A172 (cell line): ENCODE measurements at regions not wholly inside any gene's neighbourhood (a gene's known extent, or its start where the extent isn't known, plus 50 kb on each side); places are given as distances from the start of the nearest gene placed in this dataset.
A peak's percentile ranks its signal among the peaks of the same experiment; 100 is the strongest.

ENCODE experiments used
- DNase-seq: peaks from one replicate; pipeline ENCODE4 v3.0.0-alpha.2; 2015; ENCODE audit warnings: low spot score

DNA sequence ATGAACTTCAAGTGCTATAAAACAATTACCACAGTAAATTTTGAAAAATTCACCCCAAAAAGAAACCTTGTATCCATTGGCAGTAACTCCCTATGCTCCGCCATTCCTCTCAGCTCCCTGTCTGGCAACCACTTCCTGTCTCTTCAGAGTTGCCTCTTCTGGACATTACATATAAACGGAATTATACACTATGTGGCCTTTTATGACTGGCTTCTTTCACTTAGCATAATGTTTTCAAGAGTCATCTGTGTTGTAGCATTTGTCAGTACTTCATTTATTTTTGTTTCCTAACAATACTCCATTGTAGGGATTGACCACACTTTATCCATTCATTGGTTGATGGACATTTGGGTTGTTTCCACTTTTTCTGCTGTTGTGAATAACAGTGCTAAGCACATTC is 50.1 kb downstream of the CEP43 start:
- no peak for DNase-seq

DNA sequence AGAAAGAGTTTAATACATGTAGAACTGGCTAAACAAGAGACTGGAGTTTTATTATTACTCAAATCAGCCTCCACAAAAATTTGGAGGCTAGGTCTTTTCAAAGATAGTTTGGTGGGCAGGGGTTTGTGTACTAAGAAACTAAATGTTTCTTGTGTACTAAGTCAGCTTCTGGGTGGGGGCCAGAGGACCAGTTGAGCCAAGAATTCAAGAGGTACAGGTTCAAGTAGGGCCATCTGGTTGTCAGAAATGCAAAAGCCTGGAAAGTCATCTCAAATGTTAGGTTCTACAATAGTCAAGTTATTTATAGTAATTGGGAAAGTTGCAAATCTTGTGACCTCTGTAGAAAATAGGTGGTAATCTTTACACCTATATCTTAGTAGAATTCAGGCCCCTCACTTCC is 51.7 kb downstream of the CEP43 start:
- no peak for DNase-seq

DNA sequence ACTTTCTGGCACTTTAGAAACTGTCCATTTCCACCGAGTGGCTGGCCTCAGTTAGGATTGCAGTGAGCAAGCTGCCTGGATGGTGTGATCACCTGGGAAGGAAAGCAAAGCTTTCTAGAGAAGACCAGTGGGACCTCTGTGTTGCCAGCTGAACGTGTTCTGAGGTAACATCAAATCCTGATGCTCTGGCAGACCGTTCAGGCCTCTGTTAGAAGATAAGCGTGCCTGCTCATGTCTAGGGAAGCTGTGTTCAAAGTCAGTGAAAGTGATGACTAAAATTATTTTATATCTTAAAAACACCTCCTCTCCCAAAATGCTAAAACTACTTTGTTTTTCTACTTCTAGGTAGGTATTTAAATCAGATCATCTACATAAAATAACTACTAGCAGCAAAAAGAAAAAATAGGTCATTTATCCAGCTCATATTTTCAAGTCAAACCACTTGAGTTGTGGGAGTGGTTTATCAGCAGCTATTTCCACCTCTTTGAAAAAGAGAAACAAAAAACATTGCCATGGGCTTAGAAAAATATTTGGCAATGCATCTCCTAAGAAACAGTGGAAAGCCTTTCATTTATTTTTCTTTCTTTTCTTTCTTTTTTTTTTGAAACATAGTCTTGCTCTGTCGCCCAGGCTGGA is 54.8 kb downstream of the CEP43 start:
- DNase-seq: no peak

DNA sequence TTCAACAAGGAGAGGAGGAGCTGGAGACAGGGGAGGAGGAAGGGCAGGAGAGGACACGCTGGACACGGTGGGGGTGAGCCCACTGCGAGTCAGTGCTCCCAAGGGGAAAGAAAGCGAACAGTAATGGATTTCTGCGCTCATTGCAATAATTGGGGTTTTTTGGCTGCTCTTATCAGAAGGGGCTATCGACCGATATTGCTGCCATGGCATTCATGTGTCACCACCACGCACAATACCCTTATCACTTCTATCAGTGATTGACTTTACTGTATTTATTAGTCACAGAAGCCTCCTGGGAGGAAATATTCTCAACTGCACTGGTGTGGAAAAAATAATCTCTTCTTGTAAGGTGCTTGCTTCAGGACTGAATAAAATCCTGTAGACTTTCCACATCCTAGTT is 55.8 kb downstream of the CEP43 start:
- DNase-seq: no peak

DNA sequence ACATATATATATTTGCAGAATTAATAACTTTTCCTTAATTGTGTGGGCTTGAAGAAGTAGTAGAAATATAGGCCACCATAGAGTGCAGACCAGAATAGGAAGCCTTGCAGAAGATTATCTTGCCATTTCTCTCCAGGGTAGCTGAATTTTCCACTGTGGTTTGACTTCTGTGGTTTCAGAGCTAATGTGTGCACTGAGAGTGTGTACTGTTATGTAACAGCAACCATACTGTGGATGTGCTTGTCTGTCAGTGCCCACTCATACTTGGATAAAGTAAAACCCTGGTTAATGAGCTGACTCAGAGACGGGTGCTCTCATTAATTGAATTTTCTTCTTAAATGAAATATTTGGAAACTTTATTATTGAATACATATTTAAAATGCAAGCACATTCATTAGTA is 57.2 kb downstream of the CEP43 start:
- peak; percentile 2 for DNase-seq

DNA sequence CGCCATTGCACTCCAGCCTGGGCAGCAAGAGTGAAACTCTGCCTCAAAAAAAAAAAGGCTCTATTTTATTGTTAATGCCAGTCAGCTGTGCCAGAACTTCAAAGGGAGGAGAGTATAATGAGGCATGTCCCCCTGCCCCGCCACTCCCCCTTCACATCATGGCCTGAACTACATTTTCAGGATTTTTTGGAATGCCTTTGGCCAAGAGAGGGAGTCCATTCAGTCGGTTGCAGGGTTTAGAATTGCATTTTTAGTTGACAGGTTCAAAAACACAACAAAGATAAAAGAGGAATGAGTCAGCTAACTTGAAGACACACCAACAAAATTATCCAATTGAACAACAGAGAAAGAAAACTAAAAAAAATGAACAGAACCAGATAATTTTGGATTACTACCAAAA is 59.1 kb downstream of the CEP43 start:
- DNase-seq: peak; percentile 47
